Uterus (tissue), 3 donors: ENCODE measurements at regions not wholly inside any gene's neighbourhood (a gene's known extent, or its start where the extent isn't known, plus 50 kb on each side); places are given as distances from the start of the nearest gene placed in this dataset.

ENCODE experiments used
- DNase-seq, 2 donors: peaks; one replicate each; pipeline ENCODE4 v3.0.0-alpha.2; 2019 to 2020
- H3K27ac ChIP-seq, 2 donors: fragments of 200-600 bp; sonication (generic); 1 replicate in 1 of 2; 2 replicates in 1 of 2; pipeline ENCODE4 v1.5.1; 2016 to 2018
- H3K27me3 ChIP-seq, 2 donors: fragments of 200-600 bp; sonication (generic); one replicate each; pipeline ENCODE4 v1.5.1; 2018 to 2019; ENCODE audit warnings: control low read depth in 1 of 2
- H3K36me3 ChIP-seq, 2 donors: fragments of 200-600 bp; sonication (generic); one replicate each; pipeline ENCODE4 v1.5.1; 2019; ENCODE audit warnings: control low read depth in 1 of 2
- H3K4me1 ChIP-seq, 2 donors: fragments of 200-600 bp; sonication (generic); one replicate each; pipeline ENCODE4 v1.5.1; 2018 to 2019; ENCODE audit warnings: control low read depth in 1 of 2
- H3K4me3 ChIP-seq, 2 donors: fragments of 200-600 bp; sonication (generic); 1 replicate in 1 of 2; 2 replicates in 1 of 2; pipeline ENCODE4 v1.5.1; 2018 to 2019; ENCODE audit warnings: mild to moderate bottlenecking in 1 of 2
- H3K9me3 ChIP-seq, 2 donors: fragments of 200-600 bp; sonication (generic); one replicate each; pipeline ENCODE4 v1.5.1; 2019; ENCODE audit warnings: control low read depth in 1 of 2
- POLR2A ChIP-seq, 2 donors: fragments of 450-650 bp; IDR thresholded peaks; one replicate each; pipeline ENCODE4 v1.6.1; 2016; ENCODE audit warnings: antibody characterized with exemption in 2 of 2, mild to moderate bottlenecking in 1 of 2, moderate library complexity in 1 of 2
- intact Hi-C: fragments of 100-400 bp; cut with DNase I; formaldehyde crosslinking; loops from one replicate; pipeline ENCODE4 v1.15.1; 2023; ENCODE audit warnings: low total_unique reads
- TF ChIP-seq, protein P1 (sequence below), 4 experiments: fragments of 200-600 bp in 2 of 4; fragments of 450-650 bp in 2 of 4; sonication (generic) in 2 of 4; IDR thresholded peaks; one replicate each; pipeline ENCODE4 v1.5.1; 2016 to 2019; ENCODE audit warnings: antibody characterized with exemption in 4 of 4, mild to moderate bottlenecking in 2 of 4, moderate library complexity in 1 of 4
- donor health status: DM: yes; HTN: yes; CAD: no.

DNA sequence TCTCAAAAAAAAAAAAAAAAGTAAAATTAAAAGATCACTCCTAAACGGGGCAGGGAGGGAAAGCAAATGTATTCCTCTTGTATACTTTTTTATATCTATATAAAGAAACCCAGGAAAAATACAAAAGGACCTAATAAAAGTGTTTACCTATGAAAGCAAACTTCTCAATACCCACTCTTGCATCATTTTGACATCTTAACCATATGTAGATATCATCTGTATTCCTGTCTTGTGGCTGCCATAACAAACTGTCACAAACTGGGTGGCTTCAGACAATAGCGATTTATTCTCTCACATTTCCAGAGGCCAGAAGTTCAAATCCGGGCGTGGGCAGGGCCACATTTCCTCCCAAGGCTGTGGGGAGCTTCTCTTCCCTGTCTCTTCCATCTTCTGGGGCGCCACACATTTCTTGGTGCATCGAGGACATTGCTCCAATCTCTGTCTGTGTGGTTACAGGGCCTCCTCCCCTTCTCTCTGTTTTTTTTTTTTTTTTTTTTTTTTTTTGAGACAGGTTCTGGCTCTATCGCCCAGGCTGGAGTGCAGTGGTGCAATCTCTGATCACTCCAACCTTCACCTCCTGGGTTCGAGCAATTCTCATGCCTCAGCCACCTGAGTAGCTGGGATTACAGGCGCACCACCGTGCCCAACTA, 58.4 kb upstream of the IL17B start:
- TF ChIP-seq, protein P1, sequence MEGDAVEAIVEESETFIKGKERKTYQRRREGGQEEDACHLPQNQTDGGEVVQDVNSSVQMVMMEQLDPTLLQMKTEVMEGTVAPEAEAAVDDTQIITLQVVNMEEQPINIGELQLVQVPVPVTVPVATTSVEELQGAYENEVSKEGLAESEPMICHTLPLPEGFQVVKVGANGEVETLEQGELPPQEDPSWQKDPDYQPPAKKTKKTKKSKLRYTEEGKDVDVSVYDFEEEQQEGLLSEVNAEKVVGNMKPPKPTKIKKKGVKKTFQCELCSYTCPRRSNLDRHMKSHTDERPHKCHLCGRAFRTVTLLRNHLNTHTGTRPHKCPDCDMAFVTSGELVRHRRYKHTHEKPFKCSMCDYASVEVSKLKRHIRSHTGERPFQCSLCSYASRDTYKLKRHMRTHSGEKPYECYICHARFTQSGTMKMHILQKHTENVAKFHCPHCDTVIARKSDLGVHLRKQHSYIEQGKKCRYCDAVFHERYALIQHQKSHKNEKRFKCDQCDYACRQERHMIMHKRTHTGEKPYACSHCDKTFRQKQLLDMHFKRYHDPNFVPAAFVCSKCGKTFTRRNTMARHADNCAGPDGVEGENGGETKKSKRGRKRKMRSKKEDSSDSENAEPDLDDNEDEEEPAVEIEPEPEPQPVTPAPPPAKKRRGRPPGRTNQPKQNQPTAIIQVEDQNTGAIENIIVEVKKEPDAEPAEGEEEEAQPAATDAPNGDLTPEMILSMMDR (IDR thresholded peaks at IDR 0.05), result no peak
- Histone ChIP-seq H3K27me3 (no peaks in the 10 kb centered on the region), H3K36me3 (no peaks in the 10 kb centered on the region), H3K4me3 (no peak overlapping the region), H3K9me3 (no peaks in the 10 kb centered on the region), H3K27ac (no peak overlapping the region), H3K4me1 (no peaks in the 10 kb centered on the region)
- DNase-seq, result no peak
- intact Hi-C loops, result no loop called here

DNA sequence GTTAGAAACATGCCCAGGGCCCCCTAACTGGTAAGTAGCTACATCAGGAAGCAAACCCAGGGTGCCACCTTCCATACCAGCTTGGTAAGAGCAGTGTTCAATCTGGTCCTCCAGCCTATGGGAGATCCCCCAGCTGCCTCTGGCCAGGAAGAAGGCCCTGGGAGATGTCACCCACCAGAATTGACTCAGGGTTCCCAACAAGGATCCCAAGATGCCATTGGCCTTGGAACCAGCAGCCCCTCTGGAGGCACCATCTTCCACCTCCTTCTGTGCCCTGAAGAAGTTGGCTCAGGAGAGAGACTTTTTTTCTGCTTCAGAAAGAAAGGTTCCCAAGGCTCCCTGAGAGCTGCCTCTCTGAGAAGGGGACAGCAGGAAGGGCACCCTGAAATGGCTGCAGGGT, 56.6 kb upstream of the IL17B start:
- Histone ChIP-seq H3K9me3 (no peaks in the 10 kb centered on the region), H3K27me3 (no peaks in the 10 kb centered on the region), H3K4me3 (no peak overlapping the region), H3K27ac (peak overlapping the region in 1 of 2 donors; percentile 12), H3K36me3 (no peaks in the 10 kb centered on the region), H3K4me1 (no peaks in the 10 kb centered on the region)
- intact Hi-C loops, result no loop called here
- TF ChIP-seq POLR2A (IDR thresholded peaks at IDR 0.05), result no peak
- TF ChIP-seq, protein P1 (IDR thresholded peaks at IDR 0.05), result no peak
- DNase-seq, result no peak

DNA sequence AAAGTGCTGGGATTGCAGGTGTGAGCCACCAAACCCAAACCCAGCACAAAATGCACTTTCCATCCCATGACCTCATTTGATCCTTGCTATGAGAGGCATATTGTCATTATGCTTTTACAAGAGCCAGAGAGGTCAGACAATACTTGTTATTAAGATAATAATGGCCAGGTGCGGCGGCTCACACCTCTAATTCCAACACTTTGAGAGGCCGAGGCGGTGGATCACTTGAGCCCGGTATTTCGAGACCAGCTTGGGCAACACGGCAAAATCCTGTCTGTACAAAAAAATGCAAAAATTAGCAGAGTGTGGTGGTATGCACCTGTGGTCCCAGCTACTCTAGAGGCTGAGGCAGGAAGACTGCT, 55.9 kb upstream of the IL17B start:
- DNase-seq, result no peak
- peak overlapping the region; percentile 99 for H3K27ac ChIP-seq
- H3K9me3 ChIP-seq, result no peaks in the 10 kb centered on the region
- no peak overlapping the region for H3K4me3 ChIP-seq
- intact Hi-C loops, result no loop called here
- TF ChIP-seq, protein P1 (IDR thresholded peaks at IDR 0.05), result no peak
- TF ChIP-seq POLR2A (IDR thresholded peaks at IDR 0.05), result no peak
- no peaks in the 10 kb centered on the region for H3K27me3 ChIP-seq
- no peaks in the 10 kb centered on the region for H3K36me3 ChIP-seq
- no peaks in the 10 kb centered on the region for H3K4me1 ChIP-seq

DNA sequence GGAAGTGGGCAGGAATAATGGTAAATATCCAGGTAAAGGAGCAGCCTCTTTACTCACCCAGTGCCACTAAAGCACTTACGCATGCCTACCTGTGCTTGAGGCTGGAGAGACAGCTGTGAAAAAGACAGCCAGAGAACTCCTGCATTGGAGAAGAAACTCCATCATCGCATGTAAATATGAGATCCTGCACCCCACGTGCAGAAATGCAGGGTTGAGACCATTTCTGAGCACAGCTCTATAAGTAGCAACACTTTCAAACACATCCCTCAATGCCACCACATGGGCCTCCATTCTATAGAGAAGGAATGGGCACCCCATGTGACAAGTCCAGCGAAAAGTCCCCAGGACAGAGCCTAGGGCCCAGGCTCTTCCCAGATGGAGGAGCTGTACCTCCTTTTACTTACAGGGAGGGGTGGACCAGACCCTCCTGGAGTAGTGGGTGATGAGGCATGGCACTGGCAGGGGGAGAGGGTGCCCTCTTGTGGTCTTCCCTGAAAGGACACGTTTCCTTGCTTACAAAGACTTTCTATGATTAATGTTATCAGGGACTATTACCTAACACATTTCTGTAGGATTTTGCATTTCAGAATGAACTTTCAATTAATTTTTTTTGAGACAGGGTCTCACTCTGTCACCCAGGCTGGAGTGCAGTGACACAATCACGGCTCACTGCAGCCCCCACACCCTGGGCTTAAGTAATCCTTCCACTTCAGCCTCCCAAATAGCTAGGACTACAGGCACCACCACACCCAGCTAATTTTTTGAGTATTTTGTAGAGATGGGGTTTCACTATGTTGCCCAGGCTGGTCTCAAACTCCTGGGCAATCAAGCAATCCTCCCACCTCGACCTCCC, 55.3 kb upstream of the IL17B start:
- H3K4me1 ChIP-seq, result no peaks in the 10 kb centered on the region
- no peak overlapping the region for H3K4me3 ChIP-seq
- TF ChIP-seq, protein P1 (IDR thresholded peaks at IDR 0.05), result peak; percentile 76 to 85 (median 80)
- TF ChIP-seq POLR2A (IDR thresholded peaks at IDR 0.05), result no peak
- peak; percentile 74 to 86 for DNase-seq
- H3K36me3 ChIP-seq, result no peaks in the 10 kb centered on the region
- intact Hi-C loops, result loop anchor here (5.0 kb wide), 1 partner anchor 52 kb away; no protein-coding TSS in a partner anchor
- H3K9me3 ChIP-seq, result no peaks in the 10 kb centered on the region
- H3K27ac ChIP-seq, result peak overlapping the region; percentile 99
- no peaks in the 10 kb centered on the region for H3K27me3 ChIP-seq

DNA sequence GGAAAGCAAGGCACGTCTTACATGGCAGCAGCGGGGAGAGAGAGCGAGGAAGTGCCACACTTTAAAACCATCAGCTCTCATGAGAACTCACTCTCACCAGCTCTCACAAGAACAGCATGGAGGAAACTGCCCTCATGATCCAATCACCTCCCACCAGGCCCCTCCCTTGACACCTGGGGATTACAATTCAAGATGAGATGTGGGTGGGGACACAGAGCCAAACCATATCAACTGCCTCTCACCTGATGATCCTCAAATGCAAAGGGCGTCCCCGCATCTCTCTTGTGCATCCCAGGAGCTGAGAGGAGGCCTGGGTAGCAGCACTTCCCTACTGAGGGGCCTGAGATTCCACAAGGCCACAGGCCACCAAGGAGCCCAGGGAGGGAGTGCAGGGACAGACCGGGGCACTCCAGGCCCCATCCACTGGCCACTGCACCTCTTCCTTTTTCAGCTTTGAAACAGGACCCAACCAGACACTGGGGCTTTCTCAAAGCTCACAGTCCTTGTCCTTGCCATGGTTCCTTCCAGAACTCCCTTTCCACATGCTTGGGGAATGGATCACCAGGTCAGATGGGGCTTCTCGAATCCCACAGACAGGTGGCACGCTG, 54.5 kb upstream of the IL17B start:
- intact Hi-C loops, result loop anchor here (5.0 kb wide), 1 partner anchor 51 kb away; no protein-coding TSS in a partner anchor
- peak overlapping the region; percentile 99 for H3K27ac ChIP-seq
- no peaks in the 10 kb centered on the region for H3K27me3 ChIP-seq
- H3K36me3 ChIP-seq, result no peaks in the 10 kb centered on the region
- DNase-seq, result peak; percentile 65
- H3K4me1 ChIP-seq, result no peaks in the 10 kb centered on the region
- no peak for TF ChIP-seq POLR2A (IDR thresholded peaks at IDR 0.05)
- TF ChIP-seq, protein P1 (IDR thresholded peaks at IDR 0.05), result no peak
- no peak overlapping the region for H3K4me3 ChIP-seq
- no peaks in the 10 kb centered on the region for H3K9me3 ChIP-seq
